Endothelial cell of umbilical vein (primary cell): ENCODE measurements at regions not wholly inside any gene's neighbourhood (a gene's known extent, or its start where the extent isn't known, plus 50 kb on each side); places are given as distances from the start of the nearest gene placed in this dataset.

ENCODE experiments used
- BruUV-seq: library from RNA; stranded (reverse); fragments of 400-500 nt; replicated peaks from 2 replicates; lab custom pipeline; 2021; lab: Mats Ljungman, UMichigan
- CTCF ChIA-PET: fragments of 300-600, 350-600 bp; sonication (Branson Sonifier 250); formaldehyde crosslinking; loops from one replicate; lab custom pipeline; 2021; ENCODE audit warnings: antibody characterized with exemption, inconsistent platforms; lab: Charles Lee
- POLR2A ChIA-PET: fragments of 300-600, 350-600 bp; sonication (Branson Sonifier 250); formaldehyde crosslinking; loops from one replicate; lab custom pipeline; 2021; ENCODE audit warnings: antibody characterized with exemption, inconsistent platforms; lab: Charles Lee
- DNase-seq: peaks from one replicate; pipeline ENCODE4 v3.0.0-alpha.2; 2011; ENCODE audit warnings: low read depth, low spot score
- FAIRE-seq: peaks from 2 replicates; lab custom pipeline; 2011; peaks lifted over from hg19 to GRCh38; lab: Jason Lieb, UNC
- H2AFZ ChIP-seq: 2 replicates; pipeline ENCODE4 v1.6.0; 2012; ENCODE audit warnings: low read depth, low read length, control low read depth, inconsistent platforms
- H3K27ac ChIP-seq: 2 replicates; pipeline ENCODE4 v1.5.1; 2011; ENCODE audit warnings: low read depth, mild to moderate bottlenecking, control low read depth, low read length, moderate library complexity; ENCODE audit not compliant: insufficient read depth
- H3K27me3 ChIP-seq, 2 experiments: 2 replicates each; pipeline versions ENCODE4 v1.6.0 to v1.6.1; 2011; ENCODE audit warnings: low read length in 2 of 2, mixed read lengths in 1 of 2; ENCODE audit not compliant: control insufficient read depth in 2 of 2, insufficient read depth in 2 of 2
- H3K36me3 ChIP-seq, 2 experiments: 2 replicates in 1 of 2; 3 replicates in 1 of 2; pipeline ENCODE4 v1.5.1; 2011; ENCODE audit warnings: low read length in 2 of 2, mild to moderate bottlenecking in 1 of 2, moderate library complexity in 1 of 2; ENCODE audit not compliant: control insufficient read depth in 2 of 2, insufficient read depth in 2 of 2; ENCODE audit errors: extremely low read depth in 1 of 2
- H3K4me1 ChIP-seq: 3 replicates; pipeline ENCODE4 v1.5.1; 2011; ENCODE audit warnings: mild to moderate bottlenecking, low read length; ENCODE audit not compliant: control insufficient read depth, insufficient read depth; ENCODE audit errors: extremely low read depth
- H3K4me2 ChIP-seq: 2 replicates; pipeline ENCODE4 v1.6.1; 2011; ENCODE audit warnings: low read length, control low read depth, mixed read lengths; ENCODE audit not compliant: insufficient read depth
- H3K4me3 ChIP-seq, 3 experiments: fragments of 200-600 bp in 1 of 3; sonication (generic), shearing (Covaris generic) in 1 of 3; replicated peaks in 1 of 3; 2 replicates each; pipeline ENCODE4 v1.5.1; 2011 to 2016; ENCODE audit warnings: control low read depth in 3 of 3, low read length in 3 of 3, mild to moderate bottlenecking in 2 of 3, inconsistent platforms in 1 of 3, low read depth in 1 of 3, moderate library complexity in 1 of 3; ENCODE audit not compliant: insufficient read depth in 1 of 3
- H3K79me2 ChIP-seq: 2 replicates; pipeline ENCODE4 v1.6.0; 2012; ENCODE audit warnings: low read length, inconsistent platforms; ENCODE audit not compliant: control insufficient read depth, insufficient read depth
- H3K9ac ChIP-seq: replicated peaks from 2 replicates; pipeline ENCODE3; 2011; ENCODE audit warnings: low read length, control low read depth; ENCODE audit not compliant: insufficient read depth; ENCODE audit errors: extremely low read depth
- H3K9me1 ChIP-seq: replicated peaks from 3 replicates; pipeline ENCODE4 v1.6.0; 2011; ENCODE audit warnings: mild to moderate bottlenecking, low read length; ENCODE audit not compliant: control insufficient read depth, insufficient read depth; ENCODE audit errors: extremely low read depth
- H3K9me3 ChIP-seq: replicated peaks from 2 replicates; pipeline ENCODE4 v1.5.1; 2012; ENCODE audit warnings: low read length, inconsistent platforms; ENCODE audit not compliant: control insufficient read depth, insufficient read depth
- H4K20me1 ChIP-seq: replicated peaks from 2 replicates; pipeline ENCODE3; 2011; ENCODE audit warnings: mild to moderate bottlenecking, low read length; ENCODE audit not compliant: control insufficient read depth, insufficient read depth; ENCODE audit errors: extremely low read depth
- CTCF ChIP-seq, 2 donors: IDR thresholded peaks; 1 replicate in 1 of 2; 2 replicates in 1 of 2; pipeline ENCODE4 v1.5.1; 2011; ENCODE audit warnings: low read length in 2 of 2, mild to moderate bottlenecking in 2 of 2, moderate library complexity in 2 of 2, control low read depth in 1 of 2, inconsistent platforms in 1 of 2, low read depth in 1 of 2; ENCODE audit not compliant: insufficient read depth in 1 of 2; ENCODE audit errors: extremely low read depth in 1 of 2
- EZH2 ChIP-seq: IDR thresholded peaks from 2 replicates; pipeline ENCODE4 v1.6.1; 2012; ENCODE audit warnings: borderline replicate concordance, low read depth, mild to moderate bottlenecking, moderate library complexity, low read length, inconsistent platforms; ENCODE audit not compliant: severe bottlenecking
- FOS ChIP-seq: IDR thresholded peaks from 2 replicates; pipeline ENCODE4 v1.6.1; 2011; ENCODE audit warnings: mild to moderate bottlenecking, low read length, moderate library complexity, borderline replicate concordance; ENCODE audit not compliant: insufficient read depth
- GATA2 ChIP-seq: IDR thresholded peaks from 2 replicates; pipeline ENCODE4 v1.7.0; 2011; ENCODE audit warnings: low read depth, mild to moderate bottlenecking, moderate library complexity, mixed read lengths, low read length; ENCODE audit not compliant: insufficient read length, insufficient read depth
- JUN ChIP-seq: IDR thresholded peaks from 2 replicates; pipeline ENCODE4 v1.6.1; 2011; ENCODE audit warnings: borderline replicate concordance, low read depth; ENCODE audit not compliant: insufficient read length, insufficient read depth
- MAX ChIP-seq: IDR thresholded peaks from 2 replicates; pipeline ENCODE4 v1.6.1; 2011; ENCODE audit not compliant: insufficient read depth, insufficient read length
- MYC ChIP-seq: IDR thresholded peaks from one replicate; pipeline ENCODE4 v1.6.1; 2011; ENCODE audit warnings: mild to moderate bottlenecking, low read depth, low read length
- POLR2A ChIP-seq: IDR thresholded peaks from 2 replicates; pipeline ENCODE4 v1.6.1; 2012; ENCODE audit warnings: low read depth, mild to moderate bottlenecking, control low read depth, low read length
- POLR2AphosphoS5 ChIP-seq: IDR thresholded peaks from 2 replicates; pipeline ENCODE4 v1.6.1; 2012; ENCODE audit warnings: low read depth, mild to moderate bottlenecking, control low read depth, low read length, moderate library complexity; ENCODE audit not compliant: insufficient read depth
- dilution Hi-C: fragments of 300-500 bp; cut with MboI; formaldehyde crosslinking; loops from one replicate; pipeline ENCODE4 v1.15.0; 2019; ENCODE audit warnings: low sequenced_read_pairs; ENCODE audit not compliant: extremely low pct_ligation_motif_present
- intact Hi-C: fragments of 100-400 bp; cut with micrococcal nuclease; formaldehyde crosslinking; loops from one replicate; pipeline ENCODE4 v1.10.0; 2022

- no peaks in the 10 kb centered on the region for H3K9me1 ChIP-seq
- H3K4me2 ChIP-seq, result no peak overlapping the region
- no peak overlapping the region for H2AFZ ChIP-seq
- H3K4me1 ChIP-seq, result peaks cover 48% of the 10 kb centered on the region
- BruUV-seq, result no TSS peak
- ChIA-PET CTCF (no interaction called here), POLR2A (no interaction called here)
- H3K27ac ChIP-seq, result no peak overlapping the region
- FAIRE-seq, result no peak
- no peaks in the 10 kb centered on the region for H4K20me1 ChIP-seq
- dilution Hi-C loops, result no loop called here
- DNase-seq, result no peak
- no peaks in the 10 kb centered on the region for H3K9me3 ChIP-seq
- H3K79me2 ChIP-seq, result no peaks in the 10 kb centered on the region
- H3K9ac ChIP-seq, result no peak overlapping the region
- no peaks in the 10 kb centered on the region for H3K36me3 ChIP-seq
- TF ChIP-seq POLR2AphosphoS5 (no peak), MYC (no peak), POLR2A (no peak), CTCF (IDR thresholded peaks at IDR 0.05; ENCODE audit: extremely low read depth in 1 of 2, insufficient read depth in 1 of 2, low read depth in 1 of 2, low read length in 2 of 2) (no peak), EZH2 (no peak), MAX (no peak), FOS (no peak), JUN (no peak), GATA2 (no peak)
- intact Hi-C loops, result loop anchor here (10.0 kb wide), 1 partner anchor 497 kb away; the partner anchor contains the start of genes CKS2 and SECISBP2
- no peak overlapping the region for H3K4me3 ChIP-seq
- no peaks in the 10 kb centered on the region for H3K27me3 ChIP-seq
These were observed 206.5 kb downstream of the GADD45G start for GRCh38 chr9:89811356-89811755.
